GDM1 (cell line): ENCODE measurements at regions not wholly inside any gene's neighbourhood (a gene's known extent, or its start where the extent isn't known, plus 50 kb on each side); places are given as distances from the start of the nearest gene placed in this dataset.

Source experiments
- DNase-seq: peaks from one replicate; lab custom pipeline; 2025; lab: John Stamatoyannopoulos, UW

DNA sequence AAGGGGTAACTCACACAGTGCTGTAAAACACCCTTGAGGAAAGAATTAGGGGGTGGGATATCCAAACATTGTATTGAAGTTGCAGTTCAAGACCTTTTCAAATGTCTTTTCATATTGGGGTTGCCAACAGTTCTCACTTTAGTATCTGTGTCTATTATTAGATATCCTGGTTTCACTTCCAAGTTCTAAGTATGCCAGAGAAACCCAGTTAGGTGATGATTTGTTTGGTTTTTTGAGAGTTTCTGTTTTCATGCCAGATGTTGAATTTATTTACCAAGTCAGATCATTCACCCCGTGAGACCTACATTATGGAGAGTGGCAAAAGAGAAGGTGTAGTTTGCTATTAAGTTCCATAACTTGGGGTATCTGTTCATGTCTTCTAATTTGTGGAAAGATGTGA, 64.5 kb downstream of the C9orf152 start:
- no peak for DNase-seq

DNA sequence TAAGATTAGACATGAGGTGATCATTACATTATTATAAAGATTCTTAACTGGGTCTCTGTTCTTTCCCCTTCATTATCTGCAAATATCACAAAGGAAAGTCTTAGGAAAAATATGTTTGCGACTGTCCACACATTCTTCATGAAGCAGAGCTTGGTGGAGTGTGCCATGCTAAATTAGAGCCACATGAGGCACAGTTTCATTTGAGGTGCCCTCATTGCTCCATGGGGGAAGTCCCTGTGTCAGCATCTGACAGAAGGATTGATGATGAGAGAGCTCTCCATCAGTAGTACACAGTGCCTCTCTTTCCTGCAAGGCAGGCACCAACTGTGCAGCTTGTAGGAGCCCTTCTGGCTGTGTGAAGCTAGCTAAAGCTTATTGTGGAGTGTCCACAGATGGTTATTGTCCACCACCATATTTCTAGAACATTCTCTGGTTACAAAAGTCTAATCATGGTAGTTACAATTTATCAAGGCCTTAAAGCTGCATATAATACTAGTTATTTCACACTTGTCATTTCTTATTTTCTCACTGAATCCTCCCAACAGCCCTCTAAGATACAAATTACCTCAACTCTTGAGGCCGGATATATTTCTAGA, 63.9 kb downstream of the C9orf152 start:
- DNase-seq = no peak

- no peak for DNase-seq
These were observed 61.6 kb downstream of the C9orf152 start for GRCh38 chr9:110146373-110146772.

GRCh38 chr9:110148384-110148783, 59.6 kb downstream of the C9orf152 start:
- DNase-seq = no peak

GRCh38 chr9:110148891-110149290, 59.1 kb downstream of the C9orf152 start:
- DNase-seq = no peak
